Karpas-422 (cell line): ENCODE measurements at regions not wholly inside any gene's neighbourhood (a gene's known extent, or its start where the extent isn't known, plus 50 kb on each side); places are given as distances from the start of the nearest gene placed in this dataset.

Experiments used
- DNase-seq: peaks from one replicate; pipeline ENCODE4 v3.0.0-alpha.2; 2015
- H2AFZ ChIP-seq: fragments of 200-600 bp; sonication (generic); 2 replicates; pipeline ENCODE4 v1.6.1; 2014; ENCODE audit warnings: antibody characterized with exemption, low read length, mixed read lengths
- H3K27ac ChIP-seq: fragments of 200-600 bp; sonication (generic); 2 replicates; pipeline ENCODE4 v1.5.1; 2014; ENCODE audit warnings: mild to moderate bottlenecking, low read length, moderate library complexity
- H3K27me3 ChIP-seq: fragments of 200-600 bp; sonication (generic); 2 replicates; pipeline ENCODE4 v1.6.1; 2014; ENCODE audit warnings: low read length, mixed read lengths
- H3K36me3 ChIP-seq: fragments of 200-600 bp; sonication (generic); 2 replicates; pipeline ENCODE4 v1.6.1; 2014; ENCODE audit warnings: low read length, mixed read lengths; ENCODE audit not compliant: insufficient read depth
- H3K4me1 ChIP-seq: fragments of 200-600 bp; sonication (generic); 2 replicates; pipeline ENCODE4 v1.6.1; 2014; ENCODE audit warnings: mild to moderate bottlenecking, low read length, mixed read lengths
- H3K4me2 ChIP-seq: fragments of 200-600 bp; sonication (generic); 2 replicates; pipeline ENCODE4 v1.6.1; 2014; ENCODE audit warnings: low read length, low read depth, mild to moderate bottlenecking; ENCODE audit not compliant: poor library complexity, severe bottlenecking
- H3K4me3 ChIP-seq: fragments of 200-600 bp; sonication (generic); 2 replicates; pipeline ENCODE4 v1.5.1; 2014; ENCODE audit warnings: mild to moderate bottlenecking, antibody characterized with exemption, low read length, mixed read lengths
- H3K79me2 ChIP-seq: fragments of 200-600 bp; sonication (generic); 2 replicates; pipeline ENCODE4 v1.6.1; 2014; ENCODE audit warnings: mild to moderate bottlenecking, low read length, mixed read lengths
- H3K9ac ChIP-seq: fragments of 200-600 bp; sonication (generic); 2 replicates; pipeline ENCODE4 v1.6.0; 2014; ENCODE audit warnings: low read length
- H3K9me2 ChIP-seq: fragments of 200-600 bp; sonication (generic), shearing (Covaris generic); replicated peaks from 2 replicates; pipeline ENCODE4 v1.6.0; 2014; ENCODE audit warnings: mild to moderate bottlenecking, low read length, moderate library complexity; ENCODE audit not compliant: insufficient read depth
- H3K9me3 ChIP-seq: fragments of 300-700, 200-600 bp; sonication (generic); 2 replicates; pipeline ENCODE4 v1.6.1; 2014; ENCODE audit warnings: low read length, mixed read lengths
- H4K20me1 ChIP-seq: fragments of 200-600 bp; sonication (generic); 2 replicates; pipeline ENCODE4 v1.6.1; 2014; ENCODE audit warnings: mild to moderate bottlenecking, antibody characterized with exemption, low read length, low read depth; ENCODE audit not compliant: insufficient read depth

- Histone ChIP-seq H3K79me2 (no peaks in the 10 kb centered on the region), H3K27me3 (no peaks in the 10 kb centered on the region), H3K9ac (no peak overlapping the region), H3K4me2 (no peak overlapping the region), H3K9me2 (no peaks in the 10 kb centered on the region), H3K9me3 (no peaks in the 10 kb centered on the region), H3K27ac (no peak overlapping the region), H3K4me1 (no peaks in the 10 kb centered on the region), H3K36me3 (no peaks in the 10 kb centered on the region), H2AFZ (no peak overlapping the region), H3K4me3 (no peak overlapping the region), H4K20me1 (no peaks in the 10 kb centered on the region)
- DNase-seq, result no peak
Measured at GRCh38 chr6:163694988-163695398, 280.5 kb downstream of the QKI start.

DNA sequence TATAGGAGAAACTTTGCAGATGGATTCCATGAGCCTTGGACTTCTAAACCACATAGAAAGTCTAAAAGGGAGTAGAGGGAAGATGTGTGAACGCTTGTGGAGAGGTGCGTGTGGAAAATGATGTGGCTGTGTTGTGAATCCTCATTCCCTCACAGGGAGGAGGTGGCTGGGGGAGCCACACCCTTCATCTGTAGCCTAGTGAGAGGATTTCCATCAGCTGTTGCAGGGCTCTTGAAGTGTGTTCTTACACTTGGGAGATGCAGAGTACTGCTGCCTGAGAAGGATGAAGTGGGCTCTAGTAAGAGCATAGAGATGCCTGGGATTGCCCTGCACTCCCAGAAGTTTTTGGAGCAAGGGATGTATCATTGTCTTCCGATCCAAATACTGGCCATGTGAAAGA is 279.6 kb downstream of the QKI start:
- no peak overlapping the region for H2AFZ ChIP-seq
- H3K4me1 ChIP-seq, result no peaks in the 10 kb centered on the region
- H3K4me3 ChIP-seq, result no peak overlapping the region
- no peak overlapping the region for H3K27ac ChIP-seq
- H3K9me3 ChIP-seq, result no peaks in the 10 kb centered on the region
- H3K79me2 ChIP-seq, result no peaks in the 10 kb centered on the region
- H3K36me3 ChIP-seq, result no peaks in the 10 kb centered on the region
- no peaks in the 10 kb centered on the region for H3K9me2 ChIP-seq
- H4K20me1 ChIP-seq, result no peaks in the 10 kb centered on the region
- H3K27me3 ChIP-seq, result no peaks in the 10 kb centered on the region
- no peak for DNase-seq
- H3K4me2 ChIP-seq, result no peak overlapping the region
- H3K9ac ChIP-seq, result no peak overlapping the region

GRCh38 chr6:163691049-163691448 is 276.5 kb downstream of the QKI start:
- Histone ChIP-seq H3K36me3 (no peaks in the 10 kb centered on the region), H3K27me3 (no peaks in the 10 kb centered on the region), H3K9me3 (no peaks in the 10 kb centered on the region), H3K4me1 (no peaks in the 10 kb centered on the region), H3K9ac (no peak overlapping the region), H3K27ac (no peak overlapping the region), H3K79me2 (no peaks in the 10 kb centered on the region), H3K9me2 (no peaks in the 10 kb centered on the region), H4K20me1 (no peaks in the 10 kb centered on the region), H3K4me2 (no peak overlapping the region), H3K4me3 (no peak overlapping the region), H2AFZ (no peak overlapping the region)
- DNase-seq, result no peak

- H3K36me3 ChIP-seq, result no peaks in the 10 kb centered on the region
- no peak overlapping the region for H3K9ac ChIP-seq
- H3K4me1 ChIP-seq, result no peaks in the 10 kb centered on the region
- no peaks in the 10 kb centered on the region for H3K79me2 ChIP-seq
- no peak overlapping the region for H3K4me2 ChIP-seq
- 0 out of 2 replicates have a peak, but pooled peaks cover 4% of the 10 kb centered on the region for H3K9me3 ChIP-seq
- no peak overlapping the region for H2AFZ ChIP-seq
- no peaks in the 10 kb centered on the region for H3K27me3 ChIP-seq
- DNase-seq, result no peak
- no peak overlapping the region for H3K27ac ChIP-seq
- no peak overlapping the region for H3K4me3 ChIP-seq
- no peaks in the 10 kb centered on the region for H4K20me1 ChIP-seq
- H3K9me2 ChIP-seq, result no peaks in the 10 kb centered on the region
Measured at GRCh38 chr6:163688739-163689362, 274.3 kb downstream of the QKI start.

DNA sequence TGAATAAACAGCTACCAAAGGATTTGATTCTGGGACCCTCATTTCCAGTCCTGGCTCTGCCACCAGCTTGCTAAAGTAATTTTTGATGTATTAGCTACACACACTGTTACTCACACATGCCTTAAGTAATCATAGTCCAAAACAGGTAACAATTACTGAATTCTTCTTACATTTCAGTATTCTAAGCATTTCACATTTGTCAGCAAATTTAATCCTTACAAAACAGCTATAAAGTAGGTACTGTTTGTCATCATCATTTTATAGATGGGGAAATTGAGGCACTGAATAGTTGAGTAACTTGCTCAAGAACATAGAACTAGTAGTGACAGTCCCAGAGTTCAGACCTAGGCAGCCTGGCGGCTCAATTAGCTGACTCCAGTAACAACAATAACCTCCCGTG is 272.6 kb downstream of the QKI start:
- Histone ChIP-seq H3K4me1 (no peaks in the 10 kb centered on the region), H3K9me2 (no peaks in the 10 kb centered on the region), H2AFZ (no peak overlapping the region), H3K36me3 (no peaks in the 10 kb centered on the region), H4K20me1 (no peaks in the 10 kb centered on the region), H3K27ac (no peak overlapping the region), H3K4me2 (no peak overlapping the region), H3K27me3 (no peaks in the 10 kb centered on the region), H3K9ac (no peak overlapping the region), H3K9me3 (peaks cover 7% of the 10 kb centered on the region; the same call in 1 of the 2 replicates), H3K4me3 (no peak overlapping the region), H3K79me2 (no peaks in the 10 kb centered on the region)
- no peak for DNase-seq

GRCh38 chr6:163686301-163686700 is 271.8 kb downstream of the QKI start:
- Histone ChIP-seq H2AFZ (no peak overlapping the region), H3K4me2 (no peak overlapping the region), H4K20me1 (no peaks in the 10 kb centered on the region), H3K27ac (no peak overlapping the region), H3K4me1 (no peaks in the 10 kb centered on the region), H3K9me3 (peaks cover 7% of the 10 kb centered on the region; the same call in 1 of the 2 replicates), H3K36me3 (no peaks in the 10 kb centered on the region), H3K9me2 (no peaks in the 10 kb centered on the region), H3K27me3 (no peaks in the 10 kb centered on the region), H3K4me3 (no peak overlapping the region), H3K79me2 (no peaks in the 10 kb centered on the region), H3K9ac (no peak overlapping the region)
- DNase-seq, result no peak

GRCh38 chr6:163683105-163683622 is 268.6 kb downstream of the QKI start:
- Histone ChIP-seq H3K4me1 (no peaks in the 10 kb centered on the region), H3K27ac (no peak overlapping the region), H3K36me3 (no peaks in the 10 kb centered on the region), H3K9ac (no peak overlapping the region), H3K9me2 (no peaks in the 10 kb centered on the region), H3K4me3 (no peak overlapping the region), H3K4me2 (no peak overlapping the region), H2AFZ (no peak overlapping the region), H3K27me3 (no peaks in the 10 kb centered on the region), H3K9me3 (peaks cover 7% of the 10 kb centered on the region; the same call in 1 of the 2 replicates), H3K79me2 (no peaks in the 10 kb centered on the region), H4K20me1 (no peaks in the 10 kb centered on the region)
- no peak for DNase-seq

- Histone ChIP-seq H3K4me3 (no peak overlapping the region), H3K9me3 (peaks cover 7% of the 10 kb centered on the region; the same call in 1 of the 2 replicates), H3K4me2 (no peak overlapping the region), H3K27ac (no peak overlapping the region), H4K20me1 (no peaks in the 10 kb centered on the region), H2AFZ (no peak overlapping the region), H3K9me2 (no peaks in the 10 kb centered on the region), H3K27me3 (no peaks in the 10 kb centered on the region), H3K4me1 (no peaks in the 10 kb centered on the region), H3K9ac (no peak overlapping the region), H3K36me3 (no peaks in the 10 kb centered on the region), H3K79me2 (no peaks in the 10 kb centered on the region)
- no peak for DNase-seq
Measured at GRCh38 chr6:163679753-163680152, 265.2 kb downstream of the QKI start.
